ENCODE measurements at regions not wholly inside any gene's neighbourhood (a gene's known extent, or its start where the extent isn't known, plus 50 kb on each side); places are given as distances from the start of the nearest gene placed in this dataset.
"Not testable (repeated sequence)": the region's sequence is repeated elsewhere in the genome, so short reads cannot be mapped to it uniquely, and the experiment has no call there.

DNA sequence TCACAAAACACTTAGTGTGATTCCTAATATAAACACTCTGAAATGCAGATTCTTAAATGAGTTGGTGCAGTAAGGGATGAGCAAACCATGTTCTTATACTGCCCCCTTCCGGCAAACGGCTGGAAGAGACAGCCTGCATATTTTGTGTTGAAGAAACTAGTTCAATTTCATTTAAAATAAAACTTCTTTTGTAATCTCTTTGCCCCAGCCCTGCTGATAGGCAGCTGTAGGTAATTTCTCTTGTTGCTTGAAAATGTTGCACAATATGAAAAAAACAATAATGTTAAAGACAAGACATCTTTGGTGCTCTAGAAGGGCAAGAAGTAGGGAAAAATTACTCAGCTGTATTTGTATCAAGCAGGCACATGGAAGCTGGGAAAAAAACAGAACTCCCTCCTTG, 89.7 kb upstream of the CCNG1 start:
- DNase-seq (ENCODE audit: low read depth) = peak; percentile 49

DNA sequence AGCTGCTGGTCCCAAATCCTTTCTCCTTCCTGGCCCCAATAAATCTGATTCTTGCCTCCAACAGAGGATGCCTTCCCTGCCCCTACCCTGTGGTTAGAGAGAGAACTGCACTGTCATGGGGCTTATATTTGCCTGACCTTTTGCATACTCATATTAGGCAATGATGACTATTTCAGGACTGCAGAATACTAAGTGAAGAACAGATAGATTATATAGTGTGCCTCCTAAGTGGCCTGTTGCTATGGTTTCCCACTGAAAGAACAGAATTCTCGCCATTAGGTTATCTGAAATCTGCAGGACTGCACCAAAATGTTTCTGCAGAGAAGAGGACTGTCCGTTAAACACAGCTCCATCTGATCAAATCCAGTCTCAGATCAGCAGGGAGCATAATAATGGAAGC, 87.3 kb upstream of the CCNG1 start:
- DNase-seq (ENCODE audit: low read depth) = peak; percentile 7

DNA sequence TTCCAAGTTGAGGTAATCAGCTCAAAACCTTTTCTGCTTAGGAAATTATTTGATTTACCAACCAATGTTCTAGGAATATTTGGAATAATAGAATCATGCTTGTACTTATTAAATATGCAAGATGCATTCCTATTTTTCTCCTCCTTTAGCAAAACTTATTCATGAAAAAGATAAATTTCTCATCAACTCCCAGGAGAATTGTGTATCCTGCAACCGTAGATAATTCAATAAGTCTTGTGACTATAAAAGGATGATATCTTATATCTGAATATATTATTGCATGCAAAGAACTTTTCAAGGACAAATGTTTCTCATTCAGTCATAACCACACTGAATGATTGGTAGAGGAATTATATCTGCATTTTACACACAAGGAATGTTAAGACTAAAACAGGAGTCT, 84.9 kb upstream of the CCNG1 start:
- no peak for DNase-seq (ENCODE audit: low read depth)

DNA sequence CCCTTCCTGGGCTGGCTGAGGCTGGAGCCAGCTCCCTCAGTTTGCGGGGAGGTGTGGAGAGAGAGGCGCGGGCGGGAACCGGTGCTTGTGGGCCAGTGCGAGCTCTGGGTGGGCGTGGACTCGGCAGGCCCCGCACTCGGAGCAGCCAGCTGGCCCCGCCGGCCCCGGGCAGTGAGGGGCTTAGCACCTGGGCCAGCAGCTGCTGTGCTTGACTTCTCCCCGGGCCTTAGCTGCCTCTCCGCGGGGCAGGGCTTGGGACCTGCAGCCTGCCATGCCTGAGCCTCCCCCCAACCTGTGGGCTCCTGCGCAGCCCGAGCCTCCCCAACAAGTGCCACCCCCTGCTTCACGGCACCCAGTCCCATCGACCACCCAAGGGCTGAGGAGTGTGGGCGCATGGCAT, 81.6 kb upstream of the CCNG1 start:
- not testable (repeated sequence) for DNase-seq (ENCODE audit: low read depth)

DNA sequence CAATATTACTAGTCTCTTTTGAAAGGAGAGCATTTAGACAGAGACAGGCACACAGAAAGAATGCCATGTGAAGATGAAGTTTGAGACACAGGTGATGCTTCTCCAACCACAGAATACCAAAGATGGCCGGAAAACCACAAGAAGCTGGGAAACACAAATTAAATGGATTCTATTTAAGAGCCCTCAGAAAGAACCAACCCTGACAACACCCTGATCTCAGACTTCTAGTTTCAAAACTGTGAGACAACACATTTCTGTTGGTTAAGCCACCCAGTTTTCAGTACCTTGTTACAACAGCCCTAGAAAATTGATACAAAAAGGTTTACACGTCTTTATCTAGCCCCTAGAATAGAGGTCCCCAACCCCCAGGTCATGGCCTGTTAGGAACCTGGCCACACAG, 79.8 kb upstream of the CCNG1 start:
- DNase-seq (ENCODE audit: low read depth) = no peak

DNA sequence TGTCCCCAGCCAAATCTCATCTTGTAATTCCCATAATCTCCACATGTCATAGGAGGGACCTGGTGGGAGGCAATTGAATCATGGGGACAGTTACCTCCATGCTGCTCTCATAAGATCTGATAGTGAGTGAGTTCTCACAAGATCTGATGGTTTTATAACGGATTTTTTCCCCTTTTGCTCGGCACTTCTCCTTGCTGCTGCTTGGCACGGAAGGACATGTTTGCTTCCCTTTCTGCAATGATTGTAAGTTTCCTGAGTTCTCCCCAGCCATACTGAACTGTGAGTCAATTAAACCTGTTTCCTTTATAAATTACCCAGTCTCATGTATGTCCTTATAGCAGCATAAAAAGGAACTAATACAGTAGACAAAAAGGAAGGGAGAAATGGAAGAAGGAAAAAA, 76.7 kb upstream of the CCNG1 start:
- no peak for DNase-seq (ENCODE audit: low read depth)

DNA sequence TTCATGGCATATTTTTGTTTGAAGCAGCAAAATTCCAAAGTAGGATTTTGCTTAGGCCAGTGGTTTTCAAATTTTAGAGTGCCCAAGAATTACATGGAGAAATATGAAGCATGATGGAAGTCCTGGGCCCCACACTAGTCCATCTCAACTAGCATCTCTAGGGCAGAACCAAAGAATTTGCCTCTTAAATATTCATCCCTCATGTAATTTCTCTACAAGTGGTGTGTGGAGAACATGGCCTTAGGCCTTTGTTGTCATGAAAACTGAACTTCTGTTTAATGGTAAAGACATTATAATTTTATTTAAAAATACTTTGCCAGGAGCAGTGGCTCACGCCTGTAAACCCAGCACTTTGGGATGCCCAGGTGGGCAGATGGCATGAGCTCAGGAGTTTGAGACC, 75.9 kb upstream of the CCNG1 start:
- DNase-seq (ENCODE audit: low read depth) = no peak

DNA sequence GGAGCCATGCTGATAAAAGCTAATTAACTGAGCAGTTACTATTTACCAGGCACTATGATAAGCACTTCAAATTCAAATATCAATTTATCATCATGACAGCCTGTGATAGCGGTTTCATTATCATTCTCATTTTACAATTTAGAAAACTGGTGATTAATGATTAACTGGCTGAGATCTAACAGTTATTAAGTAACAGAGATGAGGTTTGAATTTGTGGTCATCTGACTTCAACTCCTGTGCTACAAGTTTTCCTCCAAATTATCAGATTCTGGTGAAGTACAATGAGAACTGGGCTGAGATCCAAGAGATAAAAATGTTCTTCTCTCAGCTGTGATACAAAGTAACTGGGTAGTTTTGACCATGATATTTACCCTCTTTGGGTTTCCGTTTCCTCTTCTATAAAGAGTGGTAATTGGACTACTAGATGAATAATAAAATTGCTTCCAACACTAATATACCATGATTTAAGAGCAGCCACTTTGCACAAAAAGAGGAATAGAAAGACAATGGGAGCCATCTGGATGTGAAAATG, 74.5 kb upstream of the CCNG1 start:
- no peak for DNase-seq (ENCODE audit: low read depth)

DNA sequence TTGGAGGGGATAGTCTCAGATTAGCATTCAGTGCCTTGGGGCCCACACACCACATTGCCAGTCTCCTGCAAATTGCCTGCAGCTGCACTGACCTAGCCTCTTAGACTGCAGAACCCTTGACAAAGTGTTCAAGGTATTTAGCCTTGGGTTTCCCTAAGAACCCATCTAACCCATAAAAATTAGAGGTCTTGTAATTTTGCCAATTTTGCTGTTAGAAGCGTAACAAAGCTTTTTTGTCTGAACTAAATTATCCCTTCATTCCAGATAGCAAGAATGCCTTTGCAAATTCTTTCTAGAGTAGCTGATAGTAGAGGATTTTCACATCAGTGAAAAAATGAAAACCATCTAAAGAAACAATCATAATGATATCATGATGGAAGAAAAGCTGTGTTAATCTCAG, 74.0 kb upstream of the CCNG1 start:
- DNase-seq (ENCODE audit: low read depth) = no peak

DNA sequence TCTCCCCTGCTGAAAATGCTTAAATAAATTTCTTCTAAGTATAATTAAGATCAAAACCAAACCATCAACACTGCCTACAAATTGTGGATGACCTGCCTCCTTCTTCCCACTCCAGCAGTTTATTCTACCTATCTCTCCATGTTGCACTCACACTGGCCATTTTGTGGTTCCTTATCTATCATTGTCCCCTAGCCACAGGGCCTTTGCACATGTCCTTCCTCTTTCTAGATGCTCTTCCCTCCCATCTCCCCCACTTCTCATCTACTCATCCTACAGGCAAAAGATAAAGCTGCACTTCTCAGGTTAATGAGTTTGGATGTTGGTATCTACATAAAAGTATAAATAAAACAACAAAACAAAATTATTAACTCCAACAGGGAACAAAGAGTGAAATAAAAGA, 70.6 kb upstream of the CCNG1 start:
- no peak for DNase-seq (ENCODE audit: low read depth)

DNA sequence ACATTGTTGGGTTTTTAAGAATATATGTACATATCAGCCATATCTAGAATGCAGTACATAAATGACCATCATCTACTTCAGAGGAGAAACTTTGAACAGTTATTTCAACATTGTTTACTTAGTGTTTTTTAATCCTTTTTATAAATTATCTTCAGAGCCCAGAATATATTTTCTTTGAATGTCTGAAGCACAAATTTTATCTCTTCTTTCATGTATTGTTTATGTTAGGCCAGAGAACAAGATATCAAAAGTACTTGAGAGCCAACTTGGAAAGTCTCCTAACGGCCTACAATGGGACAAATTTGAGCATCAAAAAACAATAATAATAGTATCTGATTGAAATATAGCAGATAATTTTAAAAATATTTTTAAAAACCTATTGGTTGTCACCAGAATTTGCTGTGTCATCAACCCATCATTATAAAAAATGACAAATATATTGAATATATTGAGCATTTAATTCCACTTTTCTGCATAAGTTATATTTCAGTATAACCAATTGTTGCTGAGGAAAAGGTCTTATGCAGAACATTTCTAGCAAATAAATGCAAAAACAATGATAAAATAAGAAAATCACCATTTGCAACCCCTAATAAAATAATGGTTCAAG, 67.5 kb upstream of the CCNG1 start:
- DNase-seq (ENCODE audit: low read depth) = no peak

DNA sequence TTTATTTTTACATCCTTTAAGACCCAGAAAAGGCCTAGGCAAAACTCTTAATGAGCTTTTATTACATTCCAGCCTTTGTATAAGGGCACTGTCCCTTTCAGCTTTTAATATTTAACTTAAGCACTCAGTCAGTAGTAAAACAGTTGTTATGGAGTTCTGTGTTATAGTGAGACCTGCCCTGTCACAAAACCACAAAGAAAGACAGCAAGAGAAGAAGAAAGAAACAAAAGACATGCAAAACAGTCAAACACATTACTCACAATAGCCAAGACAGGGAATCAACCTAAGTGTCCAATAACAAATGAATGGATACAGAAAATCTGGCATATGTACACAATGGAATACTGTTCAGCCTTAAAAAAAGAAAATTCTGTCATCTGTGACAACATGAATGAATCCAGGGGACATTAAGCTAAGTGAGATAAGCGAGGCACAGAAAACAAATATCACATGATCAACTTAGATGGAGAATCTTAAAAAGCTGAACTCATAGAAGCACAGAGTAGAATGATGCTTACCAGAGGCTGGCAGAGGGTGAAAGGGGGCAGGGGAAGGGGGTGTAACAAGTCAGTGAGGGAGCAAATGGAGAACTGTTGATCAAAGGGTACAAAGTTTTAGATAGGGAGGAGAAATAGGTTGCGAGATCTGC, 63.8 kb upstream of the CCNG1 start:
- DNase-seq (ENCODE audit: low read depth) = no peak

DNA sequence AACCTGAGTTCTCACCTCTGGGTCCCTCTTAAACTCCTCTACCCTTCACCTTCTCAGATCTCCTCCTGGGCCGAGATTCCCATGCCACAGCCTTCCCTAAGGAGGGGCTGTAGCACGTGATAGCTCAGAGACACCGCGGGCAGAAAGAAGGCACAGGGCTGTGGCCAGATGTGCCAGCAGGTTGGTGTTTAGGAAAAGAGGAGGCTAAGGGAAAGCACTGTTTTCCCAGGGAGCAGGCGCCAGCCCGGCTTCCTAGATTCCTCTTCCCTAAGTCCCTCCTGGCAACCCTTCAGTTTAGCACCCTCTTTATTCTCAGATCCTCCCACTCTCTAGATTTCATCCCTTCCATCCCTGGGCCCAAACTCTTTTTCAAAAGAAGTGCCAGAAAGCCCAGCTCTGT, 59.4 kb upstream of the CCNG1 start:
- no peak for DNase-seq (ENCODE audit: low read depth)

DNA sequence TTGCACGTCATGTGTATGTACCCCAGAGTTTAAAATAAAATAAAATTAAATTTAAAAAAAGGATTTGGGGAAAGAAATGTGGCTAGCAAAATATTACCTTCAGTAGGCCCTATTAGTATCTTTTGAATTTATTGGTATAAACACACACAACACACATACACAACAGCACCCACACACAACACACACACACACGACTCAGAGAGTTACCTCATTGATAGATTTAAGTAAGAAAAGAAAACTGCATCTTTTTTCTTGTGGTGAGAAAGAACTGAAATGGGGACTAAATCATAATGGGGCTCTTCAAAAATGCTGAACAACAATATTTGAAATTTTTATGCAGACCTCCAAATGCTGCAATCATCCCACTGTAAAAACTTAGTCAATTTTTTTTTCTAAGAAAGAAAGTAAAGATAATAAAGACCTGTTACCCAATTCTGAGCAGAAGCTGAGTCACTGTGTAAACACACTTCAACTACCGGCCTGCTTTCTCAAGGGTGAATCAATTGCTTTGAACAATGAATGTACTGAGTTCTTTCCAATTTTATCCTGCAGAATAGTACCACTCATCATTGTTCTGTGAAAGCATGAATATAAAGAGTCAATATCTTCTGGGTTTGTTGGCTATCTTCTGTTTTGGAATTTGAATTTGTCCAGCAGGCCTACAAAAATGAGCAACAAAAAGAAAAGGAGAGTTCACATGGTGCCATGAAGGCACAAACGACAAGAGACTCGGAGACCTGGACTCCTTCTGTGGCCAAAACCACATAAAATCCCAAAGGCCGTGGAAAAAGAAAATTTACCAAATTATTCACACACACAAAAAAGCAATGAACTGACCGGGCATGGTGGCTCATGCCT, 57.9 kb upstream of the CCNG1 start:
- DNase-seq (ENCODE audit: low read depth) = peak; percentile 65

DNA sequence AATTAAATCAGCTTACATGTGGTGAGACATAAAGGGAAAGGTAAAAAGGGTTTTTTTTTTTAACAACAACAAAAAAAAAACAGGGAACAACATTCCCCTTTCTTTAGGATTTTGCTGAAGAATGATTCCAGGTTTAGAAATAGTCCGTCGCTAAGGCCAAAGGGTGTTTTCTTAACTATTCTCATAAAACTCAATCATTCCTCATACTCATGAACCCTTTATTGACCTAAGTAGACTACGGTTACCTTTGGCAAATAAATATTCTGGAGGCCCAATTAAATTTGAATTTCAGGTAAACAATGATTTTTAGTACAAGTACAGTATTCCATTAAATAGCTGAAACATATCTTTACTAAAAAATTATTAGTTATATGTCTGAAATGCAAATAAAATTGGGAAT, 55.6 kb upstream of the CCNG1 start:
- no peak for DNase-seq (ENCODE audit: low read depth)

DNA sequence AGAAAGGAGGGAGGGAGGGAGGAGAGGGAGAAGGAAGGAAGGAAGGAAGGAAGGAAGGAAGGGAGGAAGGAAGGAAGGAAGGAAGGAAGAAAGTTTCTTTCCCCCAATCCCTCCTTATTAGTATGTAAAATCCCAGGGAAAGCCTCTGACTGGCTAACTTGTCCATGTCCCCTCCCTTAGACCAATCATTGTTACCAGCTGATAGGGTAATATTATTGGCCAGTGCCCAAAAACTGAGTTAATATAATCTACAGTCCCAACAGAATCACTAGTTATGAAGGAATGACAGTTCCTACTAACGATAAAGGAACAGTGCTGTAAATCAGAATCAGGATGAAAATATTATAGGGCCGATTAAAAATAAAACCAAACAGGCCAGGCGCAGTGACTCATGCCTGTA, 53.6 kb upstream of the CCNG1 start:
- DNase-seq (ENCODE audit: low read depth) = no peak

DNA sequence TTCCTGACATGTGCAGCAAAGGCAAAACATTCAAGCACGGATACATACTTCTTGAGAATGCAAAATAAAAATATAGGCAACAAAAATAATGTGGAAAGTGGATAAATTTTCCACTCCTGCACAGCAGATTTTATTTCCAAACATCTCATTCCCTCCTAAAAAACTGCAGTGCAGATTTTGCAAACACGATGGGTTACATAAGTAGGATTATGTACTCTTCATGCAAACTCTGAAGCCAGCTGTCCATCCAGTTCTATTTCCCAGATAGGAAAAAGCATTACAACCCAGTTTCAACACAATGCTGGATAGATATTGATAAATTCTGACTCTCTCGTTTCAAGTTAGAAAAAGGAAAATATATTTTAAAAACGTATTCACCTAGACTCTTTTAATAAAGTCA, 52.7 kb upstream of the CCNG1 start:
- no peak for DNase-seq (ENCODE audit: low read depth)

DNA sequence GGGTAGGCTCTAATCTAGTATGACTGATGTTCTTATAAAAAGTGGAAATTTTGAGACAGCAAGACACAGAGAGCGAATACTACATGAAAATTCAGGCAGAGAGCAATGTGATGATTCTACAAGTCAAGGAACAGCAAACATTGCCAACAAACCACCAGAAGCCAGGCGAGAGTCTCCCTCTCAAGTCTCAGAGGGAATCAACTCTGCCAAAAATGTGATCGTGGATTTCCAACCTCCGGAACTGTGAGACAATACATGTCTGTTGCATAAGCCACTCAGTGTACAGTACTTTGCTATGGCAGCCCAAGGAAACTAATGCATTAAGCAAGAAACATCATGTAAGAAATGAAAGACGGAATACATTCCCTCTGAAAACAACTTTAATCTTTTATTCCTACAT, 52.1 kb upstream of the CCNG1 start:
- DNase-seq (ENCODE audit: low read depth) = no peak

DNA sequence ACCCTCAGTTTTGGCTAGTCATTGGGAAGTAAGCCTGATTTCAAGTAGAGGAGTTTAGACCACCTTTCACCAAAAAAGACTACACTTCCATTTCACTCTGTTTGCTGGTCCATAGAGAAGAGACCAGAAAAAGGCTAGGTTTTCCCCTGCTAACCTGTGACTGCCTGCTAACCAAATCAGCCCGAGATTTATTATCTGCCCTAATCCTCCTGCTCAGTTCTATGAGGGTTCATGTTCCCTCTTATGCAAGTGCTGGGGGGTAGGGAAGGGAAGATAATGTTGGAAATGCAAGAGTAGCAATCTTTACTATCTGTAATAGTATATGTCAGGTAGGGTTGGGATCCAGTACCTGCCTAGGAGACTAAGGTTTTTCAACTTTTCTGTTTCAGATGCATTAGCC, 51.6 kb upstream of the CCNG1 start:
- DNase-seq (ENCODE audit: low read depth) = no peak

DNA sequence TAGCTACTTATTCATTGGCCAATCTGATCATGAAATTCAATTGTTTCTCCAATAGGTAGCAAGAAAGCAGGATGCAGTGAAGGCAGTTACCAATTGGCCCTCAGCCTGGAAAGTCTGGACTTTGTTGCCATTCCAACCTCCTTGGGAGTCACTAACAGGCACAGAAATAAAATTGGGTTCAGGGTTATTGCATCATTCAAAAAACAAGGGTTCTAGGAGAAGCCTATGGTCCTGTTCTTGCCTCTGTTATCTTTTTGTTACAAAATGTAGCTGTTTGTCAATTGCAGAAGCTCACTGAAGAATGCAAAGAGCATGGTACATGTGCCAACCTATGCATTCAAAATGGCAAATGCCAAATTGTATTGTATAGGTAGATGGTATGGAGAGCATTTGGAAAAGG, 51.0 kb upstream of the CCNG1 start:
- no peak for DNase-seq (ENCODE audit: low read depth)

DNA sequence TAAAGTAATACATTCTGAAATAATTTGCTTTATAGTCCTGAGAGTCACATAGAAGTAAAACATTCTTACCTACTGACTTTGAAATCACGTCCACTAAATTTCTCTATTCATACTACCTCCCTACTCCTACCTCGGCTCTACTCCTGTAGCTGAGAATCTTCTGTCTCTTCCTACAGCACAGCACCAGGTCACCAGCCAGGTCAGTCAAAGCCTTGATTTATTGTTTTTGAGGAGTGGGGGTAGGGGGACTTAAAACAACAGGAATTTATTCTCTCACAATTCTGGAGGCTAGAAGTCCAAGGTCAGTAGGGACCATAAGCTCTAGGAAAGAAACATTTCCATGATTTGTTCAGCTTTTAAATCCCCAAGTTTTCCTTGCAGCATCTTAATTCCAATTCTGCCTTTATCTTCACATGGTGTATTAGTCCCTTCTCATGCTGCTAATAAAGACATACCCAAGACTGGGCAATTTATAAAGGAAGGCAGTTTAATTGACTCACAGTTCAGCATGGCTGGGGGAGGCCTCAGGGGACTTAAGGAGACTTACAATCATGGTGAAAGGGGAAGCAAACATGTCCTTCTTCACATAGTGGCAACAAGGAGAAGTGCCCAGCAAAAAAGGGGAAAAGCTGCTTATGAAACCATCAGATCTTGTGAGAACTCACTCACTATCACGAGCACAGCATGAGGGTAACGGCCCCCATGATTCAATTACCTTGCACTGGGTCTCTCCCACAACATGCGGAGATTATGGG, 49.6 kb upstream of the CCNG1 start:
- DNase-seq (ENCODE audit: low read depth) = no peak
